HepG2 (cell line): ENCODE measurements at regions not wholly inside any gene's neighbourhood (a gene's known extent, or its start where the extent isn't known, plus 50 kb on each side); places are given as distances from the start of the nearest gene placed in this dataset.

Experiments used
- FOXJ3 ChIP-seq: sonication (generic); formaldehyde crosslinking; IDR thresholded peaks from 2 replicates; pipeline ENCODE4 v1.4.0; 2020; ENCODE audit warnings: missing genetic modification reagents, mild to moderate bottlenecking, borderline replicate concordance
- FOXO4 ChIP-seq: sonication (generic); formaldehyde crosslinking; conservative IDR thresholded peaks from 2 replicates; pipeline ENCODE4 v1.8.1; 2023; ENCODE audit warnings: missing genetic modification reagents
- MED1 ChIP-seq: sonication (generic); formaldehyde crosslinking; IDR thresholded peaks from 2 replicates; pipeline ENCODE4 v1.4.0; 2020; ENCODE audit warnings: missing genetic modification reagents
- NFIB ChIP-seq: sonication (generic); formaldehyde crosslinking; IDR thresholded peaks from 2 replicates; pipeline ENCODE4 v1.9.0; 2021; ENCODE audit warnings: missing genetic modification reagents, mild to moderate bottlenecking, borderline replicate concordance
- NR2F1 ChIP-seq, 2 experiments: fragments of 450-650 bp in 1 of 2; formaldehyde crosslinking in 1 of 2; IDR thresholded peaks; 2 replicates each; pipeline versions ENCODE4 v1.5.0 to v1.6.1; 2016 to 2020; ENCODE audit warnings: mild to moderate bottlenecking in 1 of 2, missing compliant biosample characterization in 1 of 2, missing genetic modification reagents in 1 of 2, moderate library complexity in 1 of 2
- RELA ChIP-seq: sonication (generic); formaldehyde crosslinking; IDR thresholded peaks from 2 replicates; pipeline ENCODE4 v1.4.0; 2020; ENCODE audit warnings: missing genetic modification reagents
- REXO4 ChIP-seq: sonication (generic); formaldehyde crosslinking; IDR thresholded peaks from 2 replicates; pipeline ENCODE4 v1.8.0; 2022; ENCODE audit warnings: missing genetic modification reagents, mild to moderate bottlenecking, borderline replicate concordance
- TEAD3 ChIP-seq: optimal IDR thresholded peaks from 2 replicates; pipeline ENCODE3; 2016; ENCODE audit warnings: borderline replicate concordance
- ZBTB3 ChIP-seq: sonication (generic); formaldehyde crosslinking; IDR thresholded peaks from 2 replicates; pipeline ENCODE4 v1.4.0; 2020; ENCODE audit warnings: low read depth, mild to moderate bottlenecking, moderate library complexity, missing genetic modification reagents, borderline replicate concordance
- ZNF333 ChIP-seq: sonication (generic); formaldehyde crosslinking; IDR thresholded peaks from 2 replicates; pipeline ENCODE4 v1.4.0; 2020; ENCODE audit warnings: mild to moderate bottlenecking, missing genetic modification reagents, borderline replicate concordance
- ZNF367 ChIP-seq: sonication (generic); formaldehyde crosslinking; IDR thresholded peaks from 2 replicates; pipeline ENCODE4 v1.4.0; 2020; ENCODE audit warnings: missing genetic modification reagents, borderline replicate concordance
- ZNF563 ChIP-seq: sonication (generic); formaldehyde crosslinking; IDR thresholded peaks from 2 replicates; pipeline ENCODE4 v1.8.0; 2022; ENCODE audit warnings: mild to moderate bottlenecking, moderate library complexity, missing genetic modification reagents
- ZNF609 ChIP-seq: sonication (generic); formaldehyde crosslinking; IDR thresholded peaks from 2 replicates; pipeline ENCODE4 v1.4.0; 2020; ENCODE audit warnings: mild to moderate bottlenecking, missing genetic modification reagents, borderline replicate concordance
- ZNF644 ChIP-seq: IDR thresholded peaks from 2 replicates; pipeline ENCODE4 v1.6.1; 2016; ENCODE audit warnings: low read depth
- ZNF670 ChIP-seq: sonication (generic); formaldehyde crosslinking; IDR thresholded peaks from 2 replicates; pipeline ENCODE4 v1.8.0; 2022; ENCODE audit warnings: mild to moderate bottlenecking, missing genetic modification reagents, borderline replicate concordance
- ZSCAN12 ChIP-seq: sonication (generic); formaldehyde crosslinking; IDR thresholded peaks from 2 replicates; pipeline ENCODE4 v1.9.0; 2021; ENCODE audit warnings: mild to moderate bottlenecking, missing genetic modification reagents
- TF ChIP-seq, protein P1 (sequence below): sonication (generic); formaldehyde crosslinking; IDR thresholded peaks from 2 replicates; pipeline ENCODE4 v1.4.0; 2020; ENCODE audit warnings: missing genetic modification reagents, borderline replicate concordance
- TF ChIP-seq, protein P2 (sequence below): sonication (generic); formaldehyde crosslinking; IDR thresholded peaks from 2 replicates; pipeline ENCODE4 v1.5.1; 2020; ENCODE audit warnings: missing genetic modification reagents, mild to moderate bottlenecking, borderline replicate concordance

GRCh38 chr14:71327691-71328090, 420.4 kb downstream of the PCNX1 start (continued):
- TF ChIP-seq, protein P1, sequence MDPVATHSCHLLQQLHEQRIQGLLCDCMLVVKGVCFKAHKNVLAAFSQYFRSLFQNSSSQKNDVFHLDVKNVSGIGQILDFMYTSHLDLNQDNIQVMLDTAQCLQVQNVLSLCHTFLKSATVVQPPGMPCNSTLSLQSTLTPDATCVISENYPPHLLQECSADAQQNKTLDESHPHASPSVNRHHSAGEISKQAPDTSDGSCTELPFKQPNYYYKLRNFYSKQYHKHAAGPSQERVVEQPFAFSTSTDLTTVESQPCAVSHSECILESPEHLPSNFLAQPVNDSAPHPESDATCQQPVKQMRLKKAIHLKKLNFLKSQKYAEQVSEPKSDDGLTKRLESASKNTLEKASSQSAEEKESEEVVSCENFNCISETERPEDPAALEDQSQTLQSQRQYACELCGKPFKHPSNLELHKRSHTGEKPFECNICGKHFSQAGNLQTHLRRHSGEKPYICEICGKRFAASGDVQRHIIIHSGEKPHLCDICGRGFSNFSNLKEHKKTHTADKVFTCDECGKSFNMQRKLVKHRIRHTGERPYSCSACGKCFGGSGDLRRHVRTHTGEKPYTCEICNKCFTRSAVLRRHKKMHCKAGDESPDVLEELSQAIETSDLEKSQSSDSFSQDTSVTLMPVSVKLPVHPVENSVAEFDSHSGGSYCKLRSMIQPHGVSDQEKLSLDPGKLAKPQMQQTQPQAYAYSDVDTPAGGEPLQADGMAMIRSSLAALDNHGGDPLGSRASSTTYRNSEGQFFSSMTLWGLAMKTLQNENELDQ = no peak
- TF ChIP-seq ZNF609 = no peak
- TF ChIP-seq ZNF563 (CRISPR knock-in tag) = no peak
- TF ChIP-seq RELA (CRISPR knock-in tag) = no peak
- TF ChIP-seq, protein P2, sequence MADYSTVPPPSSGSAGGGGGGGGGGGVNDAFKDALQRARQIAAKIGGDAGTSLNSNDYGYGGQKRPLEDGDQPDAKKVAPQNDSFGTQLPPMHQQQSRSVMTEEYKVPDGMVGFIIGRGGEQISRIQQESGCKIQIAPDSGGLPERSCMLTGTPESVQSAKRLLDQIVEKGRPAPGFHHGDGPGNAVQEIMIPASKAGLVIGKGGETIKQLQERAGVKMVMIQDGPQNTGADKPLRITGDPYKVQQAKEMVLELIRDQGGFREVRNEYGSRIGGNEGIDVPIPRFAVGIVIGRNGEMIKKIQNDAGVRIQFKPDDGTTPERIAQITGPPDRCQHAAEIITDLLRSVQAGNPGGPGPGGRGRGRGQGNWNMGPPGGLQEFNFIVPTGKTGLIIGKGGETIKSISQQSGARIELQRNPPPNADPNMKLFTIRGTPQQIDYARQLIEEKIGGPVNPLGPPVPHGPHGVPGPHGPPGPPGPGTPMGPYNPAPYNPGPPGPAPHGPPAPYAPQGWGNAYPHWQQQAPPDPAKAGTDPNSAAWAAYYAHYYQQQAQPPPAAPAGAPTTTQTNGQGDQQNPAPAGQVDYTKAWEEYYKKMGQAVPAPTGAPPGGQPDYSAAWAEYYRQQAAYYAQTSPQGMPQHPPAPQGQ (CRISPR knock-in tag) = no peak
- TF ChIP-seq ZNF367 (CRISPR knock-in tag) = no peak
- TF ChIP-seq ZBTB3 = no peak
- TF ChIP-seq ZNF333 = no peak
- TF ChIP-seq ZNF670 = no peak
- TF ChIP-seq ZSCAN12 = no peak
- TF ChIP-seq FOXO4 = no peak
- no peak for TF ChIP-seq REXO4
- TF ChIP-seq FOXJ3 = no peak
- TF ChIP-seq TEAD3 (CRISPR knock-in tag) = peak; percentile 9
- TF ChIP-seq NFIB (CRISPR knock-in tag) = no peak
- no peak for TF ChIP-seq MED1 (CRISPR knock-in tag)
- no peak for TF ChIP-seq ZNF644 (CRISPR knock-in tag)
- no peak for TF ChIP-seq NR2F1 (CRISPR knock-in tag; IDR thresholded peaks at IDR 0.05)
